ENCODE measurements at regions not wholly inside any gene's neighbourhood (a gene's known extent, or its start where the extent isn't known, plus 50 kb on each side); places are given as distances from the start of the nearest gene placed in this dataset.
"Not testable (repeated sequence)": the region's sequence is repeated elsewhere in the genome, so short reads cannot be mapped to it uniquely, and the experiment has no call there.

DNA sequence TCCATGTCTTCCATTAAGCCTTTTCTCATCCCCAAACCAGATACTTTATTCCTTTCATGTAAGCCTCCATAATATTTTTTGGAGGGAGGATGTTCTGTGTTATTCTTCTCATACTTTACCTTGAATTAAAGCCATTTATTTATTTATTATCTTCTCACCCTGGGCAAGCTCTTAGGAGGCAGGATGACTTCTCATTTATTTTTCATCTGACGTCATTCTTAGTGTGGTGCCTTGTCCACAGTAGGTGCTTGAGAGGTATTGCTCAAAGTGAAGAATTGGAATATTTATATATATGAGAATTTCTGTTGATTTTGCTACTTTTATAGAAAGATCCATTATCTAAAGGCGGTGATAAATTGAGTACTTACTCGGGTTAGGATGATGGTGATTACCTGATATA is 458.3 kb upstream of the ACTBL2 start:
- no peak for DNase-seq (ENCODE audit: low spot score)

DNA sequence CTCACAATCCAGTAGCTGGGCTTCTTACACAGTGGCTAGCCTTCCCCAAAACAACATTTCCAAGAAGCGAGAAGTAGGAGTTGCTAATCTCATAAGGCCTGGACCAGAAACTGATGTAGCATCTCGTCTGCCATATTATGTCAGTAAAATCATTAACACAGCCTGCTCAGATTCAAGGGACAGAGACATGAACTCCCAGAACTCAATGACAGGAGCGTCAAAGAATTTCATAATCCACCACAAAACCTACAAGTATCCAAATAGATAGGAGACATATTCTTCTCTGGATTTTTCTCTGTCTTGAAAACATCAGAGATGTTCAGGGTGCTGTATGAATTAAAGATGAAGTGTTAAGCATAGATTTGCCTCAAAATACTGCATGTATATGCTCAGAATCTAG is 457.6 kb upstream of the ACTBL2 start:
- no peak for DNase-seq (ENCODE audit: low spot score)

- DNase-seq (ENCODE audit: low spot score): no peak
Measured at GRCh38 chr5:57939771-57940170, 457.2 kb upstream of the ACTBL2 start.

- DNase-seq (ENCODE audit: low spot score): no peak
Measured at GRCh38 chr5:57939335-57939734, 456.7 kb upstream of the ACTBL2 start.

GRCh38 chr5:57938174-57938557 is 455.6 kb upstream of the ACTBL2 start:
- DNase-seq (ENCODE audit: low spot score): no peak

DNA sequence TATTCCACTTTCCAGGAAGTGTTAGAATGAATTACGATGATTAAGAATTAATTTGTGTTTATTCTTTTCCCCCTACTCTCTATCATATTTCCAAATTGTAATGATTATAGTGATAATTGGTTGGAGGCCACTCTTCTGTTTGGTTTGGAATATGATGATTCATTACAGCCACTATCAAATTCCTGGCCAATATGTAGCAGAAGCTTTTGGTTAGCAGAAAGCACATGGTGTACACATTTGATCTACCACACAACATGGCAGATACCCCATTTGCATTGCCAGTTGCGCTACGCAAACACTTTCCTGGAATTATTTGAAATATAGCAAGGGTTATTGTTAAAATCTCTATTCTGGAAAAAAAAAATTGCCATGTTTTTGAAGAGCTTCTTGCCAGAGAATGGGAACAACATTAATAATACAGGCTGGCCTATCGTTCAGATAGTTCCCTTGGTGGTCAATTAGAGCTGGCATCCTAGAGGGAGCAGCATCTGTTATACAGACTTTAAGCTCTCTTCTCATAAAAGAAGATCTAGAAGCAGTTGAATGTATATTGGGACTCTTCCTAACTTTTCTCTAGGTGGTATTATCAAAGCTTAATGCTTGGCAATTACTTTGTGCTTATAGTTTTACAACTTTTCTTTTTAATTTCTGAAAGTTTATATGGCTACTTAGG is 455.0 kb upstream of the ACTBL2 start:
- no peak for DNase-seq (ENCODE audit: low spot score)

- no peak for DNase-seq (ENCODE audit: low spot score)
Measured at GRCh38 chr5:57937025-57937424, 454.4 kb upstream of the ACTBL2 start.

DNA sequence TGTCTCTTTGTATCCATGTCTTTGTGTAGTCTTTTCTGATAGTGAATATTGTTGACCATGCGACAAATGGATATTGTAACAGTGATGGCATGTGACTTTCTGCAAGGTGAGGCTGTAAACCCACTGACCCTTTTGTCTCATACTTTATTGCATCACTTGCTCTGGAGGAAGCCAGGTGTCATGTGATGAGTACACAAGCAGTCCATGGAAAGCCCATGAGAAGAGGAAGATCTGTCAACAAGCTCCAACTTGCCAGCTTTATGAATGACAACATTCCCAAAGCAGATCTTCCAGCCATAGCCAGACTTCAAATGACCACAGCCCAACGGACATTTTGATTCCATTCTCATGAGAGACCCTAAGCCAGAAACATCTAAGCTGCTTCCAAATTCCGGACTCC is 450.1 kb upstream of the ACTBL2 start:
- DNase-seq (ENCODE audit: low spot score): no peak

- no peak for DNase-seq (ENCODE audit: low spot score)
Measured at GRCh38 chr5:57931807-57932206, 449.2 kb upstream of the ACTBL2 start.

DNA sequence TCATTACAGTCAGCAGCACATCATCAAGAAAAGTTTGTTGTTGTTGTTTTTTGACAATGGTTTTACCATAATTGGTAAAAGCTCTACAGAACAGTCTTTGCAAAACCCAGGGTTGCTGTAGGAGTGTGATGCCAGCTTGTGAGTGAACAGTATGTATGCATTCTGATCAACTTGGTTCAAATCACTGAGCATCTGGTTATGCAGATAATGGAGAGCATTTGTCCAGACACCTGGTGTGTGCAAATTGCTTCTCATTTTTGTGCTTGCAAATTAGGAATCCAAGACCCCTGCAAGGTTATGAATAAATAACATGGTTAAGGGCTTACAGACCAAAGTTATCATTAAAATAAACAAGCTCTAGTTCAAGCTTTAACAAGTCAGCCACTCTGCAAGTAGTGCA is 448.7 kb upstream of the ACTBL2 start:
- no peak for DNase-seq (ENCODE audit: low spot score)

DNA sequence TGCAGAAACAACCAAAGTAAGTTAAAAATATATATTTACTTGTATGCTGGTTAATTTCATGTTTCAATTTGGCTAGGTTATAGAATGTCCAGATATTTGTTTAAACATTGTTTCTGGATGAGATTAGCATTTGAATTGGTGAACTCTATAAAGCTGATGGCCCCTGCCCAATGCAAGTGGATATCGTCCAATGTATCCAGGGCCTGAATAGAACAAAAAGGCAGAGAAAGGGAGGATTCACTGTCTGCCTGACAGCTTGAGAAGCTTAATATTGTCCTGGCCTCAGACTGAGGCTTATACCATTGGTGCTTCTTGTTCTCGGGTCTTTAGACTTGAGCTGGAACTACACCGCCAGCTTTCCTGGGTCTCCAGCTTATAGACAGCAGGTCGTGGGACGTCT is 446.7 kb upstream of the ACTBL2 start:
- no peak for DNase-seq (ENCODE audit: low spot score)

GRCh38 chr5:57923094-57923493 is 440.5 kb upstream of the ACTBL2 start:
- DNase-seq (ENCODE audit: low spot score): not testable (repeated sequence)

GRCh38 chr5:57917004-57917403 is 434.4 kb upstream of the ACTBL2 start:
- DNase-seq (ENCODE audit: low spot score): no peak

- DNase-seq (ENCODE audit: low spot score): no peak
Measured at GRCh38 chr5:57915536-57915935, 432.9 kb upstream of the ACTBL2 start.

- DNase-seq (ENCODE audit: low spot score): no peak
Measured at GRCh38 chr5:57911438-57911837, 428.8 kb upstream of the ACTBL2 start.

DNA sequence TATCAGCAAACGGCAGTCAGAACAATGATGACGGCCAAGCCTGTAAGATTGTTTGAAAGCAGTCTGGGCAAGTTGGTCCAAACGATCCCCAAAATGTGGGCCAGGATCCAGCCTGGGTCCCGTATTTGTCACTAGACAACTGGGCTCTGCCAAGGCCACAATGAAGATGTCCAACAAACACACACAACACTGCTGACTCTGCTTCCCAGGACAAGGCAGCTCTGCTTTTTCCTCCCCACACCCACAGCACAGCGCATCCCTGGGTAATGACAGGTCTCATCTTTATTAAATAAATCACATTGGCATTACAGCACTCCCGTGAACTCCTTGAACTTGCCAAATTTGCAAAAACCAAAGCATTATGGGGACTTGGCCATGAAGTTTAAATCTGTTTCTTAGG is 424.1 kb upstream of the ACTBL2 start:
- no peak for DNase-seq (ENCODE audit: low spot score)

DNA sequence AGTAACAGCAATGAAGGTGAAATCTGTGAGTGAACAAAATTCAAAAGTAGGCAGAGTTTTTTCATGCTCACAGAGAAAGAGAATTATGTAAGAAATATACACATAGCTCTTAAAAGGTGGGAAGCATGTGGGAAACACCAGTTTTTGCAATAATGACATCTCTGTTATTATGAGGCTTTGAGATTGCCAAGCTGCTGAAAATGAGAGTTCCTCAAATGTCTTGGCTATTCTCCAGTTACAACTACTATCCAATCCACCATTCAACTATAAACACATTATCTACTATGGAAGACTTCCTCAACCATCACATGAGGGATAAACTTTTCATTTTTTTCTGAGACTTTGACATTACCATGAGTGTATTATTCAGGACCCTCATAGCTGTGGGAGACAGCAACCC is 420.8 kb upstream of the ACTBL2 start:
- DNase-seq (ENCODE audit: low spot score): no peak

DNA sequence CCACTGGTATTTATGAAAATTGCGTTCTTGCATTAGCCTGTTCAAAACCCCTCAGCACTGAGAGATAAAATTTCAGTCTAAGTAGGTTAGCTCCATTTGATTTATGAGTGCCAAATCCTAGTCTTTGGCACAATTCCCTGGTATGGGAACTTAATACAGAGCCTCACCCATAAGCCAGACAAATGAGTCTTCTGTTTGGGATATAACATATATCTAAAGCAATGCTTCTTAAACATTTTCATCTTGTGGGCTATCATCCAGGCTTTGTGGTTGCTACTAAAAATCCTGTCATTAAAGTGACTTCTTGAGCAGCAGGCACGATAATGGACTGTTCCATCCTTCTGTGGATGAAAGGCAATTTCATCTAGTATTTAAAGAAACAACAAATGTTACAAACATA is 419.5 kb upstream of the ACTBL2 start:
- DNase-seq (ENCODE audit: low spot score): no peak

- no peak for DNase-seq (ENCODE audit: low spot score)
Measured at GRCh38 chr5:57900381-57900944, 417.9 kb upstream of the ACTBL2 start.

DNA sequence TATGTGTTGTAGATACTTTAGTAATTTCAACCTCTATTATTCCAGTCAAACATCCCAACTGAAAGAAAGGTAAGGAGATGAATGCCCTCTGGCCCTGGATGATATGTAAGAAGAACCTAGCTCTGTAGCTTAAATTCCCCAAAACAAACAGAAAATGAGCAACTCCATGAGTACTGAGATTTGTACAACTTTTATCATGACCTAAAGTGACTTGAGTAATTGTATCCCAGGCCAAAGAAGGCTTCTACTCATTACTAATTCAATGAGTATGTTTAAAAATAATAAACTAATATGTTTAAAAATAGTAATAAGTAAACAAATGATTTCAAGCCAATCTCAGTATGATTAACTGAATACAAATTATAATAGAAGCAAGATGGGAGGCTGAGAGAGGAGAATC is 414.0 kb upstream of the ACTBL2 start:
- DNase-seq (ENCODE audit: low spot score): no peak

GRCh38 chr5:57895766-57896165 is 413.2 kb upstream of the ACTBL2 start:
- no peak for DNase-seq (ENCODE audit: low spot score)

DNA sequence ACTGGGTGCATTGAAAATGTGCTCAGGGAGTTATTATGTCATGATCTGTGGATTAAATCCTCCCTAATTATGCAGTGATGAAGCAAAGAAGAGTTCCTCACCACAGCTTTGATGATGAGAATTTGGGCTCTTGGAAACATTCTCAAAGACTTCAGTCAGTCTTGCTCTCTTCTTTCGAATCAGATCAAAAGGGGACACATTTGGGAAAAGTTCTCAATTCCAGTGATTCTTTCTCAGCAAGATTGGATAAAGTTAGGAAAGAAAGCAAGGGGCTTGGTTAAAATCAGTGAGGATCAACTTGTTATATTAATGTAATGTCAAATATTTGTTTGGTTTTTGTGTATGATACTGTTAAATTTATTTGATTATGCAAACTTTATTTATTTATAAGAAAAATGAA is 411.3 kb upstream of the ACTBL2 start:
- DNase-seq (ENCODE audit: low spot score): no peak

GRCh38 chr5:57891443-57891842 is 408.8 kb upstream of the ACTBL2 start:
- no peak for DNase-seq (ENCODE audit: low spot score)

DNA sequence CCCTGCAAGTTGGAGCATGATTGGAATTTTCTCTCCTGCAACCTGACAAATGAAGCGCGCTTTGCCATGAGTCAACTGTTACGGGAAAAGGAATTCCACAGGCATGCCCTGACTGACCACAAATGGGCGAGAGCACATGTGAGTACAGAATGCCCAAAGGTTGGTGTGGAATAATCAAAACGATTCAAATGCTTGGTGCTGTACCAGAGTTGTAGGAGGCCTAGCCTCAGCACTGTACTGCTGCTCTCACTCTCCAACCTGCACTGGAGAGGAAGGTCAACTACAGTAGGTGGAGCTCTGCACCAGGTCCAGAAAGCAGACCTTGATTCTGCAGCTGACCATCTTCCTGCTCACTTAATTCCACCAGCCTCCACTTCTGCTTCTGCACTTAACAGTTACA is 406.9 kb upstream of the ACTBL2 start:
- peak; percentile 48 for DNase-seq (ENCODE audit: low spot score)
